GM12878 (cell line): ENCODE measurements at regions not wholly inside any gene's neighbourhood (a gene's known extent, or its start where the extent isn't known, plus 50 kb on each side); places are given as distances from the start of the nearest gene placed in this dataset.

ENCODE experiments used
- ATAC-seq: fragments of 200-7000 bp; cut with Tn5 transposase; 3 replicates; pipeline ENCODE4 v1.9.1; 2020; ENCODE audit warnings: mild to moderate bottlenecking, moderate library complexity
- BruUV-seq: library from RNA; stranded (reverse); fragments of 400-500 nt; replicated peaks from 2 replicates; lab custom pipeline; 2021; lab: Mats Ljungman, UMichigan
- CTCF ChIA-PET: fragments of 300-600 bp; sonication (Branson Sonifier 250); formaldehyde crosslinking; extraction: SDS; loops from one replicate; lab custom pipeline; 2021; ENCODE audit warnings: inconsistent platforms; lab: Yijun Ruan, JAX
- POLR2A ChIA-PET: fragments of 350-600 bp; formaldehyde crosslinking; extraction: SDS; loops from one replicate; lab custom pipeline; 2021; ENCODE audit warnings: inconsistent platforms; lab: Charles Lee
- RAD21 ChIA-PET: fragments of 300-600 bp; sonication (Branson Sonifier 250); formaldehyde crosslinking; loops from one replicate; lab custom pipeline; 2023; ENCODE audit warnings: antibody characterized with exemption; ENCODE audit not compliant: unreplicated experiment; lab: Charles Lee
- SMC1A ChIA-PET: fragments of 300-600 bp; sonication (Branson Sonifier 250); formaldehyde crosslinking; loops from one replicate; lab custom pipeline; 2023; ENCODE audit not compliant: unreplicated experiment, uncharacterized antibody; lab: Charles Lee
- DNase-seq: peaks from one replicate; pipeline ENCODE4 v3.0.0-alpha.2; 2011; ENCODE audit warnings: low read depth, low spot score
- FAIRE-seq: peaks from 3 replicates; lab custom pipeline; 2011; peaks lifted over from hg19 to GRCh38; lab: Jason Lieb, UNC
- H2AFZ ChIP-seq: 2 replicates; pipeline ENCODE4 v1.6.0; 2011; ENCODE audit warnings: low read depth, low read length, control low read depth; ENCODE audit not compliant: control insufficient read depth
- H3K27ac ChIP-seq: 2 replicates; pipeline ENCODE4 v1.5.1; 2011; ENCODE audit warnings: control low read depth; ENCODE audit not compliant: control insufficient read depth, insufficient read depth
- H3K27me3 ChIP-seq, 2 experiments: replicated peaks in 1 of 2; 2 replicates each; pipeline versions ENCODE4 v1.6.0 to v1.6.1; 2011; ENCODE audit warnings: low read length in 1 of 2; ENCODE audit not compliant: control insufficient read depth in 2 of 2, insufficient read depth in 2 of 2
- H3K36me3 ChIP-seq, 2 experiments: 2 replicates each; pipeline ENCODE4 v1.5.1; 2011; ENCODE audit warnings: low read length in 1 of 2; ENCODE audit not compliant: control insufficient read depth in 2 of 2, insufficient read depth in 2 of 2
- H3K4me1 ChIP-seq: 2 replicates; pipeline ENCODE4 v1.6.1; 2011; ENCODE audit warnings: mild to moderate bottlenecking, low read length, moderate library complexity, mixed read lengths; ENCODE audit not compliant: control insufficient read depth, insufficient read depth
- H3K4me2 ChIP-seq: 2 replicates; pipeline ENCODE4 v1.6.0; 2011; ENCODE audit warnings: control low read depth; ENCODE audit not compliant: control insufficient read depth, insufficient read depth
- H3K4me3 ChIP-seq: fragments of 200-600 bp; sonication (generic); 2 replicates; pipeline ENCODE4 v1.5.1; 2016
- H3K79me2 ChIP-seq: 2 replicates; pipeline ENCODE4 v1.6.0; 2011; ENCODE audit warnings: low read length; ENCODE audit not compliant: control insufficient read depth, insufficient read depth
- H3K9ac ChIP-seq: 2 replicates; pipeline ENCODE4 v1.8.0; 2011; ENCODE audit warnings: low read length, control low read depth, mixed read lengths; ENCODE audit not compliant: control insufficient read depth, insufficient read depth
- H3K9me3 ChIP-seq: replicated peaks from 3 replicates; pipeline ENCODE4 v1.5.1; 2011; ENCODE audit warnings: mild to moderate bottlenecking, low read length; ENCODE audit not compliant: control insufficient read depth, insufficient read depth
- H4K20me1 ChIP-seq: 2 replicates; pipeline ENCODE4 v1.6.0; 2011; ENCODE audit not compliant: control insufficient read depth, insufficient read depth
- BRCA1 ChIP-seq: IDR thresholded peaks from 2 replicates; pipeline ENCODE4 v1.6.1; 2011; ENCODE audit warnings: low read depth, low read length, improper control_type of control experiment
- CBFB ChIP-seq: IDR thresholded peaks from 2 replicates; pipeline ENCODE4 v1.6.1; 2016; ENCODE audit warnings: antibody characterized with exemption, low read depth
- FOXM1 ChIP-seq: IDR thresholded peaks from 2 replicates; pipeline ENCODE4 v1.6.1; 2012; ENCODE audit warnings: low read depth, mild to moderate bottlenecking, inconsistent platforms, low read length, moderate library complexity
- IKZF2 ChIP-seq, 2 experiments: fragments of 450-650 bp; IDR thresholded peaks; 2 replicates each; pipeline ENCODE4 v1.6.1; 2017; ENCODE audit warnings: mild to moderate bottlenecking in 2 of 2, moderate library complexity in 2 of 2
- JUNB ChIP-seq: IDR thresholded peaks from 2 replicates; pipeline ENCODE4 v1.6.1; 2016; ENCODE audit warnings: antibody characterized with exemption, mild to moderate bottlenecking
- MEF2B ChIP-seq: fragments of 450-650 bp; IDR thresholded peaks from 2 replicates; pipeline ENCODE4 v1.6.1; 2018; ENCODE audit warnings: mild to moderate bottlenecking, moderate library complexity; ENCODE audit not compliant: partially characterized antibody, poor library complexity, severe bottlenecking
- MTA2 ChIP-seq: fragments of 450-650 bp; IDR thresholded peaks from 2 replicates; pipeline ENCODE4 v1.6.1; 2016; ENCODE audit warnings: low read depth, mild to moderate bottlenecking, moderate library complexity
- POU2F2 ChIP-seq: IDR thresholded peaks from 3 replicates; pipeline ENCODE4 v1.6.1; 2011; ENCODE audit warnings: low read depth, mild to moderate bottlenecking, low read length, borderline replicate concordance
- SRF ChIP-seq, 2 experiments: IDR thresholded peaks; 2 replicates each; pipeline ENCODE4 v1.6.1; 2011; ENCODE audit warnings: low read depth in 2 of 2, low read length in 2 of 2, mild to moderate bottlenecking in 1 of 2, moderate library complexity in 1 of 2
- ZBTB40 ChIP-seq: fragments of 450-650 bp; IDR thresholded peaks from 2 replicates; pipeline ENCODE4 v1.6.1; 2016; ENCODE audit warnings: mild to moderate bottlenecking, moderate library complexity, borderline replicate concordance
- ZNF687 ChIP-seq: fragments of 450-650 bp; IDR thresholded peaks from 2 replicates; pipeline ENCODE4 v1.6.1; 2017; ENCODE audit warnings: mild to moderate bottlenecking, moderate library complexity
- WGBS: methylation state at CpG from one replicate; pipeline ENCODE4 v1.1.6; 2016; ENCODE audit warnings: low lambda C conversion rate; ENCODE audit not compliant: insufficient replicate concordance, insufficient coverage; ENCODE audit errors: missing lambda C conversion rate; 5-methylcytosine and 5-hydroxymethylcytosine counted together
- in situ Hi-C: fragments of 300-500 bp; cut with MboI; formaldehyde crosslinking; loops from 9 replicates; pipeline ENCODE4 v1.14.3; 2018; ENCODE audit warnings: mixed read lengths
- intact Hi-C: fragments of 100-400 bp; cut with micrococcal nuclease; formaldehyde crosslinking; loops from one replicate; pipeline ENCODE4 v1.14.2; 2022; ENCODE audit not compliant: unreplicated experiment
- TF ChIP-seq, protein P1 (sequence below): fragments of 450-650 bp; IDR thresholded peaks from 2 replicates; pipeline ENCODE4 v1.6.1; 2016; ENCODE audit warnings: mild to moderate bottlenecking
- TF ChIP-seq, protein P2 (sequence below): IDR thresholded peaks from 2 replicates; pipeline ENCODE4 v1.6.1; 2012; ENCODE audit warnings: low read depth, low read length, improper control_type of control experiment

DNA sequence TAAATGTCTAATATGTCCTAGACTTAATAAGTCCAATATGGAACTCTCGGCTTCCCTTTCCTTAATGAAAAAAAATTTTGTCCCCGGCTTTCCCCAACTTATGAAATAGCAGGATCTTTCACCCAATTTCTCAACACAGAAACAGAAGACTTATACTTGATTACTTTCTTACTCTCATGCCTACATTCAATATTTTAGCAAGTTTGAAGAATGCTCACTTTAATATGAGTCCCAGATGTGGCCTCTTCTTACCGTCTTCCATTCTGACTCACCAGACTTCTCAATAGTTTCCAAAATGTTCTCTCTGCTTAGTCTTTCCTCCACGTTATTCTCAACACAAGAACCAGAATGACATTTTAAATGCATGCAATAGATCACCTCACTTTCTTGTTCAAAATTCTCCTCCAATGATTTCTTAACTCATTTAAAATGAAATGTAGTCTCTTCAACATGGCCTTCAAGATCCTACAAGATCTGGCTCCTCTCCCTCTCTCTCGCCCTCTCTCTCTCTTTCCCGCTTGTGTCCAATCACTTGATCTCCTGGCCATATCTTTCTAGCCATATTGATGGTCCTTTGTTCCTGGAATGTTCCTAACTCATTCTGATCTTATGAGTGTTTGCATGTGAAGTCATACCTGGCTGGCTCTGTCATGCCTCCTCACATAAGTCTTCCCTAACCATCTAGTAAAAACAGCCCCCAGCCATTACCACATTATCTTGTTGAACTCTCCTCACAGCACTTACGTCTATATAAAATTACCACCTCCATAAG is 119.7 kb upstream of the FAM3C start:
- Histone ChIP-seq H3K4me3 (no peak overlapping the region), H2AFZ (no peak overlapping the region), H3K79me2 (no peaks in the 10 kb centered on the region), H3K27me3 (no peaks in the 10 kb centered on the region), H3K9me3 (peaks cover 5% of the 10 kb centered on the region), H3K4me2 (no peak overlapping the region), H3K4me1 (no peaks in the 10 kb centered on the region), H4K20me1 (no peaks in the 10 kb centered on the region), H3K27ac (no peak overlapping the region), H3K9ac (no peak overlapping the region), H3K36me3 (no peaks in the 10 kb centered on the region; a peak in 1 of 4 replicates)
- DNase-seq (no peak), ATAC-seq (no peak), FAIRE-seq (no peak)
- ChIA-PET POLR2A (interaction anchor here (0.8 kb wide), 1 partner anchor 28 kb away, joined by 3 read pairs; no protein-coding TSS in a partner anchor), SMC1A (interaction anchor here (1.1 to 1.9 kb wide), 3 partner anchors 11 to 31 kb away, joined by 3 to 5 read pairs (median 4); no protein-coding TSS in a partner anchor), CTCF (interaction anchor here (1.3 kb wide), 1 partner anchor 34 kb away, joined by 4 read pairs; no protein-coding TSS in a partner anchor), RAD21 (no interaction called here)
- in situ Hi-C loops = no loop called here
- no peak for TF ChIP-seq CBFB
- TF ChIP-seq BRCA1 = no peak
- no peak for TF ChIP-seq MTA2
- TF ChIP-seq, protein P1, sequence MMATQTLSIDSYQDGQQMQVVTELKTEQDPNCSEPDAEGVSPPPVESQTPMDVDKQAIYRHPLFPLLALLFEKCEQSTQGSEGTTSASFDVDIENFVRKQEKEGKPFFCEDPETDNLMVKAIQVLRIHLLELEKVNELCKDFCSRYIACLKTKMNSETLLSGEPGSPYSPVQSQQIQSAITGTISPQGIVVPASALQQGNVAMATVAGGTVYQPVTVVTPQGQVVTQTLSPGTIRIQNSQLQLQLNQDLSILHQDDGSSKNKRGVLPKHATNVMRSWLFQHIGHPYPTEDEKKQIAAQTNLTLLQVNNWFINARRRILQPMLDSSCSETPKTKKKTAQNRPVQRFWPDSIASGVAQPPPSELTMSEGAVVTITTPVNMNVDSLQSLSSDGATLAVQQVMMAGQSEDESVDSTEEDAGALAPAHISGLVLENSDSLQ = no peak
- no peak for TF ChIP-seq IKZF2 (IDR thresholded peaks at IDR 0.05)
- TF ChIP-seq, protein P2, sequence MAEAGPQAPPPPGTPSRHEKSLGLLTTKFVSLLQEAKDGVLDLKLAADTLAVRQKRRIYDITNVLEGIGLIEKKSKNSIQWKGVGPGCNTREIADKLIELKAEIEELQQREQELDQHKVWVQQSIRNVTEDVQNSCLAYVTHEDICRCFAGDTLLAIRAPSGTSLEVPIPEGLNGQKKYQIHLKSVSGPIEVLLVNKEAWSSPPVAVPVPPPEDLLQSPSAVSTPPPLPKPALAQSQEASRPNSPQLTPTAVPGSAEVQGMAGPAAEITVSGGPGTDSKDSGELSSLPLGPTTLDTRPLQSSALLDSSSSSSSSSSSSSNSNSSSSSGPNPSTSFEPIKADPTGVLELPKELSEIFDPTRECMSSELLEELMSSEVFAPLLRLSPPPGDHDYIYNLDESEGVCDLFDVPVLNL = no peak
- TF ChIP-seq FOXM1 = no peak
- no peak for TF ChIP-seq ZNF687
- TF ChIP-seq SRF (IDR thresholded peaks at IDR 0.05; ENCODE audit: low read depth in 2 of 2, low read length in 2 of 2) = no peak
- no peak for TF ChIP-seq JUNB
- TF ChIP-seq ZBTB40 = no peak
- no peak for TF ChIP-seq MEF2B
- TF ChIP-seq POU2F2 = no peak
- intact Hi-C loops = no loop called here
- WGBS = 55% methylated on average over 7 of the region's 7 CpGs
- no TSS peak for BruUV-seq
